Mesenchymal stem cell (in vitro differentiated cells and primary cell): ENCODE measurements at regions not wholly inside any gene's neighbourhood (a gene's known extent, or its start where the extent isn't known, plus 50 kb on each side); places are given as distances from the start of the nearest gene placed in this dataset.

Experiments used
- DNase-seq: peaks from one replicate; pipeline ENCODE4 v3.0.0-alpha.2; 2013
- H2AFZ ChIP-seq: one replicate; pipeline ENCODE4 v1.6.1; 2013; ENCODE audit warnings: low read depth, mild to moderate bottlenecking, control low read depth, inconsistent platforms, low read length, moderate library complexity
- H2AK5ac ChIP-seq: 2 replicates; pipeline ENCODE4 v1.6.1; 2013; ENCODE audit warnings: low read length, moderate library complexity, mild to moderate bottlenecking, inconsistent platforms; ENCODE audit not compliant: severe bottlenecking
- H2BK120ac ChIP-seq: one replicate; pipeline ENCODE4 v1.6.1; 2013; ENCODE audit warnings: low read depth, mild to moderate bottlenecking, inconsistent platforms, low read length, moderate library complexity
- H2BK12ac ChIP-seq, 2 experiments: one replicate each; pipeline ENCODE4 v1.6.1; 2013; ENCODE audit warnings: inconsistent platforms in 2 of 2, low read length in 2 of 2, mild to moderate bottlenecking in 2 of 2, moderate library complexity in 2 of 2, control low read depth in 1 of 2
- H2BK15ac ChIP-seq: one replicate; pipeline ENCODE4 v1.6.1; 2013; ENCODE audit warnings: mild to moderate bottlenecking, low read depth, inconsistent platforms; ENCODE audit not compliant: poor library complexity, severe bottlenecking
- H2BK5ac ChIP-seq: 2 replicates; pipeline ENCODE4 v1.6.1; 2013; ENCODE audit warnings: low read depth, mild to moderate bottlenecking, low read length, control low read depth, inconsistent platforms; ENCODE audit not compliant: poor library complexity, severe bottlenecking
- H3K14ac ChIP-seq, 2 experiments: one replicate each; pipeline ENCODE4 v1.6.1; 2013; ENCODE audit warnings: inconsistent platforms in 2 of 2, low read length in 2 of 2, control low read depth in 1 of 2, mild to moderate bottlenecking in 1 of 2, moderate library complexity in 1 of 2
- H3K18ac ChIP-seq, 2 experiments: one replicate each; pipeline ENCODE4 v1.6.1; 2013; ENCODE audit warnings: inconsistent platforms in 2 of 2, low read length in 2 of 2, control low read depth in 1 of 2, low read depth in 1 of 2, mild to moderate bottlenecking in 1 of 2
- H3K23ac ChIP-seq, 2 experiments: one replicate each; pipeline ENCODE4 v1.6.1; 2013; ENCODE audit warnings: inconsistent platforms in 2 of 2, low read length in 2 of 2, mild to moderate bottlenecking in 2 of 2, moderate library complexity in 2 of 2, control low read depth in 1 of 2
- H3K27ac ChIP-seq: 2 replicates; pipeline ENCODE4 v1.5.1; 2013; ENCODE audit warnings: mild to moderate bottlenecking, moderate library complexity, low read length, control low read depth, inconsistent platforms; ENCODE audit not compliant: poor library complexity, severe bottlenecking
- H3K27me3 ChIP-seq, 2 experiments: 2 replicates each; pipeline versions ENCODE4 v1.6.1 to v1.7.0; 2013; ENCODE audit warnings: low read length in 2 of 2, mild to moderate bottlenecking in 2 of 2, moderate library complexity in 2 of 2, control low read depth in 1 of 2, inconsistent platforms in 1 of 2; ENCODE audit not compliant: control insufficient read depth in 1 of 2, insufficient read depth in 1 of 2
- H3K36me3 ChIP-seq, 2 experiments: 2 replicates each; pipeline versions ENCODE4 v1.6.1 to v1.7.0; 2013; ENCODE audit warnings: low read length in 2 of 2, control low read depth in 1 of 2, inconsistent platforms in 1 of 2, low read depth in 1 of 2, mild to moderate bottlenecking in 1 of 2; ENCODE audit not compliant: insufficient read depth in 2 of 2, control insufficient read depth in 1 of 2
- H3K4ac ChIP-seq, 2 experiments: one replicate each; pipeline ENCODE4 v1.6.1; 2013; ENCODE audit warnings: inconsistent platforms in 2 of 2, low read length in 2 of 2, mild to moderate bottlenecking in 2 of 2, moderate library complexity in 2 of 2, control low read depth in 1 of 2, low read depth in 1 of 2
- H3K4me1 ChIP-seq: 2 replicates; pipeline ENCODE4 v1.6.1; 2013; ENCODE audit warnings: low read depth, low read length, control low read depth; ENCODE audit not compliant: control insufficient read depth, insufficient read depth
- H3K4me2 ChIP-seq: 2 replicates; pipeline ENCODE4 v1.6.1; 2013; ENCODE audit warnings: low read length, mild to moderate bottlenecking, inconsistent platforms; ENCODE audit not compliant: poor library complexity, severe bottlenecking
- H3K4me3 ChIP-seq, 2 experiments: 2 replicates each; pipeline versions ENCODE4 v1.5.1 to v1.7.0; 2013; ENCODE audit warnings: low read length in 2 of 2, mild to moderate bottlenecking in 2 of 2, control low read depth in 1 of 2, low read depth in 1 of 2; ENCODE audit not compliant: insufficient read depth in 1 of 2
- H3K79me1 ChIP-seq: replicated peaks from 2 replicates; pipeline ENCODE4 v1.6.1; 2013; ENCODE audit warnings: mild to moderate bottlenecking, control low read depth, low read length, inconsistent platforms; ENCODE audit not compliant: poor library complexity, severe bottlenecking
- H3K9ac ChIP-seq: 2 replicates; pipeline ENCODE4 v1.7.0; 2013; ENCODE audit warnings: mild to moderate bottlenecking, low read length, moderate library complexity
- H3K9me3 ChIP-seq: 2 replicates; pipeline ENCODE4 v1.7.0; 2013; ENCODE audit warnings: mild to moderate bottlenecking, low read length; ENCODE audit not compliant: control insufficient read depth
- H4K8ac ChIP-seq: one replicate; pipeline ENCODE4 v1.6.1; 2013; ENCODE audit warnings: inconsistent platforms, mild to moderate bottlenecking, low read length, moderate library complexity
- H4K91ac ChIP-seq: one replicate; pipeline ENCODE4 v1.6.1; 2013; ENCODE audit warnings: mild to moderate bottlenecking, low read length, inconsistent platforms
- whole genome bisulfite sequencing: methylation state at CpG from one replicate; pipeline ENCODE4 v1.1.7; 2013; ENCODE audit warnings: mixed read lengths; 5-methylcytosine and 5-hydroxymethylcytosine counted together

- no peak overlapping the region for H2AFZ ChIP-seq
- no peaks in the 10 kb centered on the region for H3K27me3 ChIP-seq
- no peak overlapping the region for H3K4ac ChIP-seq
- H3K4me2 ChIP-seq: no peak overlapping the region
- H3K4me3 ChIP-seq: no peak overlapping the region
- H3K9me3 ChIP-seq: peaks cover 4% of the 10 kb centered on the region
- H3K14ac ChIP-seq: no peak overlapping the region
- no peak overlapping the region for H2AK5ac ChIP-seq
- H2BK120ac ChIP-seq: no peak overlapping the region
- 80% methylated on average over 2 of the region's 4 CpGs for WGBS
- H2BK12ac ChIP-seq: no peak overlapping the region
- no peak overlapping the region for H3K9ac ChIP-seq
- H3K23ac ChIP-seq: no peak overlapping the region
- no peaks in the 10 kb centered on the region for H3K79me1 ChIP-seq
- H4K8ac ChIP-seq: no peak overlapping the region
- H3K27ac ChIP-seq: no peak overlapping the region
- no peak for DNase-seq
- no peak overlapping the region for H4K91ac ChIP-seq
- no peak overlapping the region for H2BK5ac ChIP-seq
- H3K36me3 ChIP-seq: no peaks in the 10 kb centered on the region
- H2BK15ac ChIP-seq: no peak overlapping the region
- H3K18ac ChIP-seq: no peak overlapping the region
- no peaks in the 10 kb centered on the region for H3K4me1 ChIP-seq
These were observed 370.2 kb upstream of the GRIA3 start for GRCh38 chrX:122813876-122814275.

- H2AK5ac ChIP-seq: no peak overlapping the region
- no peaks in the 10 kb centered on the region for H3K27me3 ChIP-seq
- no peak overlapping the region for H3K4me2 ChIP-seq
- H3K4ac ChIP-seq: no peak overlapping the region
- no peak overlapping the region for H2BK15ac ChIP-seq
- no peaks in the 10 kb centered on the region for H3K79me1 ChIP-seq
- H3K9ac ChIP-seq: no peak overlapping the region
- no peak overlapping the region for H4K8ac ChIP-seq
- no peak overlapping the region for H3K18ac ChIP-seq
- H2BK12ac ChIP-seq: no peak overlapping the region
- no peak overlapping the region for H3K27ac ChIP-seq
- H3K23ac ChIP-seq: no peak overlapping the region
- DNase-seq: no peak
- no peak overlapping the region for H2BK120ac ChIP-seq
- H3K14ac ChIP-seq: no peak overlapping the region
- H3K36me3 ChIP-seq: no peaks in the 10 kb centered on the region
- no CpG with 5 or more reads among the region's 1 CpG for WGBS
- H4K91ac ChIP-seq: no peak overlapping the region
- no peaks in the 10 kb centered on the region for H3K4me1 ChIP-seq
- H3K9me3 ChIP-seq: peaks cover 23% of the 10 kb centered on the region
- no peak overlapping the region for H2AFZ ChIP-seq
- H3K4me3 ChIP-seq: no peak overlapping the region
- H2BK5ac ChIP-seq: no peak overlapping the region
These were observed 367.8 kb upstream of the GRIA3 start for GRCh38 chrX:122816288-122816687.

- no peak for DNase-seq
- no peak overlapping the region for H2AFZ ChIP-seq
- no peak overlapping the region for H3K4me3 ChIP-seq
- no peak overlapping the region for H3K9ac ChIP-seq
- H3K27ac ChIP-seq: no peak overlapping the region
- no peaks in the 10 kb centered on the region for H3K27me3 ChIP-seq
- H3K9me3 ChIP-seq: peaks cover 29% of the 10 kb centered on the region
- H2BK5ac ChIP-seq: no peak overlapping the region
- H3K79me1 ChIP-seq: no peaks in the 10 kb centered on the region
- no peak overlapping the region for H3K18ac ChIP-seq
- WGBS: 90% methylated on average over 9 of the region's 12 CpGs
- no peak overlapping the region for H2BK120ac ChIP-seq
- H3K4me2 ChIP-seq: no peak overlapping the region
- no peak overlapping the region for H3K23ac ChIP-seq
- no peak overlapping the region for H3K4ac ChIP-seq
- no peak overlapping the region for H4K8ac ChIP-seq
- H3K36me3 ChIP-seq: no peaks in the 10 kb centered on the region
- no peak overlapping the region for H3K14ac ChIP-seq
- no peak overlapping the region for H2BK12ac ChIP-seq
- no peaks in the 10 kb centered on the region for H3K4me1 ChIP-seq
- H4K91ac ChIP-seq: no peak overlapping the region
- no peak overlapping the region for H2BK15ac ChIP-seq
- H2AK5ac ChIP-seq: no peak overlapping the region
These were observed 366.6 kb upstream of the GRIA3 start for GRCh38 chrX:122817321-122817955.

GRCh38 chrX:122818068-122818467, 366.0 kb upstream of the GRIA3 start:
- Histone ChIP-seq H3K9me3 (peaks cover 29% of the 10 kb centered on the region), H2BK5ac (no peak overlapping the region), H3K4me1 (no peaks in the 10 kb centered on the region), H2AK5ac (no peak overlapping the region), H2BK120ac (no peak overlapping the region), H3K23ac (no peak overlapping the region), H3K14ac (no peak overlapping the region), H3K27ac (no peak overlapping the region), H3K18ac (no peak overlapping the region), H3K4me3 (no peak overlapping the region), H2BK15ac (no peak overlapping the region), H2BK12ac (no peak overlapping the region), H4K91ac (no peak overlapping the region), H3K79me1 (no peaks in the 10 kb centered on the region), H2AFZ (no peak overlapping the region), H3K36me3 (no peaks in the 10 kb centered on the region), H3K4ac (no peak overlapping the region), H3K27me3 (no peaks in the 10 kb centered on the region), H3K4me2 (no peak overlapping the region), H4K8ac (no peak overlapping the region), H3K9ac (no peak overlapping the region)
- no peak for DNase-seq
- 48% methylated on average over 3 of the region's 4 CpGs for WGBS
